ENCODE measurements at regions not wholly inside any gene's neighbourhood (a gene's known extent, or its start where the extent isn't known, plus 50 kb on each side); places are given as distances from the start of the nearest gene placed in this dataset.

DNA sequence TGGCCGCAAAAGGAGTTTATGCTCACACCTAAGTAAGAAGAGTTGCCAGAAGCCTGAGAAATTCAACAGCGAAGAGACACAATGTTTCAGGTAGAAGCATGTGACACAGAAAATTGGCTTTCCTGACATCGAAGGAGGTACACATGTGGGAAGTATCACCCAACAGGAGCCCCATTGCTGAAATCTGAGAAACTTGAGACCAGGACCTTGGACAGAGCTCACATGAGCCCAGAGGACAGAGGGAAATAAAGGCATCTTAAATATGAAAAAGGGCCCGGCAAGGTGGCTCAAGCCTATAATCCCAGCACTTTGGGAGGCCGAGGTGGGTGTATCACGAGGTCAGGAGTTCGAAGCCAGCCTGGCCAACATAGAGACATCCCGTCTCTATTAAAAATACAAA lies 304.1 kb upstream of the C16orf82 start:
- TF ChIP-seq CTCF (conservative IDR thresholded peaks at IDR 0.05 in 1 of 2, IDR thresholded peaks at IDR 0.05 in 1 of 2; ENCODE audit: low read depth in 1 of 2, low read length in 2 of 2) (no peak), EZH2 (IDR thresholded peaks at IDR 0.05; ENCODE audit: low read length, missing control alignments) (no peak)

Data from fibroblast of lung (primary cell).